ENCODE measurements at regions not wholly inside any gene's neighbourhood (a gene's known extent, or its start where the extent isn't known, plus 50 kb on each side); places are given as distances from the start of the nearest gene placed in this dataset.

- Histone ChIP-seq H3K27me3 (no peaks in the 10 kb centered on the region), H3K4me1 (no peaks in the 10 kb centered on the region), H3K9me3 (no peaks in the 10 kb centered on the region), H3K36me3 (no peaks in the 10 kb centered on the region), H3K4me3 (no peak overlapping the region), H3K27ac (no peak overlapping the region)
- no peak for TF ChIP-seq POLR2A (IDR thresholded peaks at IDR 0.05)
- no peak for TF ChIP-seq POLR2AphosphoS5 (IDR thresholded peaks at IDR 0.05)
- TF ChIP-seq CTCF (IDR thresholded peaks at IDR 0.05), result no peak
- intact Hi-C loops (cut with DNase I; ENCODE audit: low total_unique reads), result no loop called here
- DNase-seq (ENCODE audit: low spot score in 2 of 2), result no peak
These were observed 234.0 kb downstream of the SNX13 start for GRCh38 chr7:17706275-17706674.

GRCh38 chr7:17706734-17707133, 233.6 kb downstream of the SNX13 start:
- intact Hi-C loops (cut with DNase I; ENCODE audit: low total_unique reads), result no loop called here

GRCh38 chr7:17709127-17709526, 231.2 kb downstream of the SNX13 start:
- Histone ChIP-seq H3K4me1 (no peaks in the 10 kb centered on the region), H3K27ac (no peak overlapping the region), H3K36me3 (no peaks in the 10 kb centered on the region), H3K27me3 (no peaks in the 10 kb centered on the region), H3K4me3 (no peak overlapping the region), H3K9me3 (no peaks in the 10 kb centered on the region)
- intact Hi-C loops (cut with DNase I; ENCODE audit: low total_unique reads), result no loop called here
- no peak for TF ChIP-seq POLR2A (IDR thresholded peaks at IDR 0.05)
- no peak for TF ChIP-seq CTCF (IDR thresholded peaks at IDR 0.05)
- no peak for TF ChIP-seq POLR2AphosphoS5 (IDR thresholded peaks at IDR 0.05)
- no peak for DNase-seq (ENCODE audit: low spot score in 2 of 2)

More at GRCh38 chr7:17706734-17707133, 233.6 kb downstream of the SNX13 start:
- no peaks in the 10 kb centered on the region for H3K9me3 ChIP-seq
- H3K27ac ChIP-seq, result no peak overlapping the region
- H3K4me1 ChIP-seq, result no peaks in the 10 kb centered on the region
- no peaks in the 10 kb centered on the region for H3K36me3 ChIP-seq
- TF ChIP-seq CTCF (IDR thresholded peaks at IDR 0.05) (peak in 2 of 3 donors; percentile 24 to 38), POLR2AphosphoS5 (IDR thresholded peaks at IDR 0.05) (no peak)
- H3K27me3 ChIP-seq, result no peaks in the 10 kb centered on the region
- no peak for DNase-seq (ENCODE audit: low spot score in 2 of 2)
- no peak overlapping the region for H3K4me3 ChIP-seq

DNA sequence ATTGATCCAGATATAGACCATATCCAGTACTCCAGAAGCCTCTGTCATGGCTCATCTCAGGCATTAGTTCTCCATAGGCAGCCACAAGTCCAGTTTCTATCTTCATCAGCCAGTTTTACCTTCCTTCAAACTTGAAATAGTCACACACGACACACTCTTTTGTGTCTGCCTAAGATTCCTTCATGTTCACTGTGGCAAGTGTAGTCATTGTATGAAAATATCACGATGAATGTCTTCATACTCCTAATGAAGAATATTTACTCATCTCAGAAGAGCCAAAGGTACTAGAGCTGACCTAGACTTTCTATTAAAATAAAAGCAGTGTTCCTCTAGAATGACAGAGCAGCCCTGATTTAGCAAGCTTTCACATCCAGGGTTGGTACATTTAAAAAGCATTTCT, 230.7 kb downstream of the SNX13 start:
- no peaks in the 10 kb centered on the region for H3K9me3 ChIP-seq
- no peak for DNase-seq (ENCODE audit: low spot score in 2 of 2)
- intact Hi-C loops (cut with DNase I; ENCODE audit: low total_unique reads), result no loop called here
- no peak for TF ChIP-seq POLR2A (IDR thresholded peaks at IDR 0.05)
- no peak for TF ChIP-seq POLR2AphosphoS5 (IDR thresholded peaks at IDR 0.05)
- no peak for TF ChIP-seq CTCF (IDR thresholded peaks at IDR 0.05)
- H3K36me3 ChIP-seq, result no peaks in the 10 kb centered on the region
- H3K27ac ChIP-seq, result no peak overlapping the region
- no peak overlapping the region for H3K4me3 ChIP-seq
- H3K27me3 ChIP-seq, result no peaks in the 10 kb centered on the region
- no peaks in the 10 kb centered on the region for H3K4me1 ChIP-seq

- Histone ChIP-seq H3K27ac (no peak overlapping the region), H3K27me3 (no peaks in the 10 kb centered on the region), H3K9me3 (no peaks in the 10 kb centered on the region), H3K36me3 (no peaks in the 10 kb centered on the region), H3K4me1 (no peaks in the 10 kb centered on the region), H3K4me3 (no peak overlapping the region)
- DNase-seq (ENCODE audit: low spot score in 2 of 2), result no peak
- intact Hi-C loops (cut with DNase I; ENCODE audit: low total_unique reads), result no loop called here
- TF ChIP-seq POLR2AphosphoS5 (IDR thresholded peaks at IDR 0.05) (no peak), CTCF (IDR thresholded peaks at IDR 0.05) (no peak), POLR2A (IDR thresholded peaks at IDR 0.05) (no peak)
These were observed 230.0 kb downstream of the SNX13 start for GRCh38 chr7:17710312-17710711.

Measured in breast epithelium (tissue), 4 donors.